MM.1S (cell line): ENCODE measurements at regions not wholly inside any gene's neighbourhood (a gene's known extent, or its start where the extent isn't known, plus 50 kb on each side); places are given as distances from the start of the nearest gene placed in this dataset.

Experiments
- CTCF ChIP-seq: fragments of 300-600 bp; sonication (generic); IDR thresholded peaks from 2 replicates; pipeline ENCODE4 v1.5.1; 2016; ENCODE audit warnings: antibody characterized with exemption, low read length, mixed read lengths
- EZH2 ChIP-seq: fragments of 300-600 bp; sonication (generic); optimal IDR thresholded peaks from 2 replicates; pipeline ENCODE3; 2017; ENCODE audit warnings: low read depth, mild to moderate bottlenecking, antibody characterized with exemption, low read length, mixed read lengths
- EZH2phosphoT487 ChIP-seq: fragments of 300-600 bp; sonication (generic); IDR thresholded peaks from 2 replicates; pipeline ENCODE4 v1.6.1; 2018; ENCODE audit warnings: antibody characterized with exemption, low read length

GRCh38 chr2:16321256-16321655 lies 344.4 kb downstream of the CYRIA start:
- TF ChIP-seq CTCF: no peak
- TF ChIP-seq EZH2: no peak
- TF ChIP-seq EZH2phosphoT487: no peak
